ENCODE measurements at regions not wholly inside any gene's neighbourhood (a gene's known extent, or its start where the extent isn't known, plus 50 kb on each side); places are given as distances from the start of the nearest gene placed in this dataset.

- no peak overlapping the region for H3K27ac ChIP-seq
- H3K27me3 ChIP-seq, result no peaks in the 10 kb centered on the region
- no peaks in the 10 kb centered on the region for H3K4me1 ChIP-seq
- no peak overlapping the region for H3K4me3 ChIP-seq
- DNase-seq (no peak), ATAC-seq (ENCODE audit: low FRiP score in 2 of 2) (peak in 1 of 2 donors; percentile 14)
- no peaks in the 10 kb centered on the region for H3K9me3 ChIP-seq
- H3K36me3 ChIP-seq, result no peaks in the 10 kb centered on the region
- WGBS, 2 donors, result 66 to 67% methylated on average over 3 of the region's 3 CpGs
- no peak for TF ChIP-seq POLR2AphosphoS5 (IDR thresholded peaks at IDR 0.05)
- TF ChIP-seq CTCF (IDR thresholded peaks at IDR 0.05), result no peak
- no peak for TF ChIP-seq EP300 (IDR thresholded peaks at IDR 0.05)
- TF ChIP-seq POLR2A (IDR thresholded peaks at IDR 0.05), result no peak
These were observed 198.6 kb downstream of the BCAT1 start for GRCh38 chr12:24750263-24750662.

GRCh38 chr12:24749171-24749570, 199.7 kb downstream of the BCAT1 start:
- Histone ChIP-seq H3K4me3 (no peak overlapping the region), H3K9me3 (no peaks in the 10 kb centered on the region), H3K27me3 (no peaks in the 10 kb centered on the region), H3K4me1 (no peaks in the 10 kb centered on the region), H3K36me3 (no peaks in the 10 kb centered on the region), H3K27ac (no peak overlapping the region)
- ATAC-seq (ENCODE audit: low FRiP score in 2 of 2), result no peak
- WGBS, 2 donors, result 89 to 91% methylated on average over 3 of the region's 3 CpGs
- no peak for DNase-seq
- no peak for TF ChIP-seq POLR2A (IDR thresholded peaks at IDR 0.05)
- no peak for TF ChIP-seq POLR2AphosphoS5 (IDR thresholded peaks at IDR 0.05)
- no peak for TF ChIP-seq EP300 (IDR thresholded peaks at IDR 0.05)
- no peak for TF ChIP-seq CTCF (IDR thresholded peaks at IDR 0.05)

GRCh38 chr12:24748326-24748725, 200.6 kb downstream of the BCAT1 start:
- no peaks in the 10 kb centered on the region for H3K9me3 ChIP-seq
- no peak overlapping the region for H3K27ac ChIP-seq
- H3K4me1 ChIP-seq, result no peaks in the 10 kb centered on the region
- DNase-seq (no peak), ATAC-seq (ENCODE audit: low FRiP score in 2 of 2) (no peak)
- TF ChIP-seq POLR2AphosphoS5 (IDR thresholded peaks at IDR 0.05), result no peak
- TF ChIP-seq EP300 (IDR thresholded peaks at IDR 0.05), result no peak
- no peak overlapping the region for H3K4me3 ChIP-seq
- no peaks in the 10 kb centered on the region for H3K36me3 ChIP-seq
- 75 to 82% methylated on average over 11 of the region's 11 CpGs for WGBS, 2 donors
- H3K27me3 ChIP-seq, result no peaks in the 10 kb centered on the region

GRCh38 chr12:24746864-24747263, 202.0 kb downstream of the BCAT1 start:
- Histone ChIP-seq H3K27ac (no peak overlapping the region), H3K9me3 (no peaks in the 10 kb centered on the region), H3K4me3 (no peak overlapping the region), H3K4me1 (no peaks in the 10 kb centered on the region), H3K27me3 (no peaks in the 10 kb centered on the region), H3K36me3 (no peaks in the 10 kb centered on the region)
- DNase-seq (no peak), ATAC-seq (ENCODE audit: low FRiP score in 2 of 2) (no peak)
- WGBS, 2 donors, result 57 to 62% methylated on average over 2 of the region's 2 CpGs
- no peak for TF ChIP-seq POLR2AphosphoS5 (IDR thresholded peaks at IDR 0.05)
- no peak for TF ChIP-seq EP300 (IDR thresholded peaks at IDR 0.05)
- TF ChIP-seq CTCF (IDR thresholded peaks at IDR 0.05), result no peak
- no peak for TF ChIP-seq POLR2A (IDR thresholded peaks at IDR 0.05)

- 65 to 70% methylated on average over 4 of the region's 4 CpGs for WGBS, 2 donors
- H3K27ac ChIP-seq, result no peak overlapping the region
- no peaks in the 10 kb centered on the region for H3K36me3 ChIP-seq
- no peaks in the 10 kb centered on the region for H3K9me3 ChIP-seq
- TF ChIP-seq POLR2AphosphoS5 (IDR thresholded peaks at IDR 0.05) (no peak), EP300 (IDR thresholded peaks at IDR 0.05) (no peak), POLR2A (IDR thresholded peaks at IDR 0.05) (no peak), CTCF (IDR thresholded peaks at IDR 0.05) (no peak)
- DNase-seq (no peak), ATAC-seq (ENCODE audit: low FRiP score in 2 of 2) (no peak)
- H3K27me3 ChIP-seq, result no peaks in the 10 kb centered on the region
- peaks cover 0 to 6% (median 0%) of the 10 kb centered on the region in 4 donors for H3K4me1 ChIP-seq
- no peak overlapping the region for H3K4me3 ChIP-seq
These were observed 202.8 kb downstream of the BCAT1 start for GRCh38 chr12:24746006-24746671.

Measured in upper lobe of left lung (tissue), 6 donors.